Large intestine (tissue), 3 donors: ENCODE measurements at regions not wholly inside any gene's neighbourhood (a gene's known extent, or its start where the extent isn't known, plus 50 kb on each side); places are given as distances from the start of the nearest gene placed in this dataset.

Source experiments
- DNase-seq, 2 donors: peaks; one replicate each; pipeline versions ENCODE4 v3.0.0 to v3.0.0-alpha.2; 2013
- H3K27ac ChIP-seq: one replicate; pipeline ENCODE4 v1.5.1; 2013; ENCODE audit warnings: low read length
- H3K27me3 ChIP-seq: 2 replicates; pipeline ENCODE4 v1.6.1; 2013; ENCODE audit warnings: low read length; ENCODE audit not compliant: control insufficient read depth, insufficient read depth
- H3K36me3 ChIP-seq: 2 replicates; pipeline ENCODE4 v1.6.1; 2013; ENCODE audit warnings: low read length; ENCODE audit not compliant: control insufficient read depth, insufficient read depth
- H3K4me1 ChIP-seq: one replicate; pipeline ENCODE4 v1.6.1; 2013; ENCODE audit warnings: low read length; ENCODE audit not compliant: control insufficient read depth, insufficient read depth
- H3K4me3 ChIP-seq: one replicate; pipeline ENCODE4 v1.5.1; 2013; ENCODE audit warnings: low read length
- H3K9me3 ChIP-seq: one replicate; pipeline ENCODE4 v1.6.1; 2013; ENCODE audit warnings: mild to moderate bottlenecking, low read depth, low read length, moderate library complexity; ENCODE audit not compliant: control insufficient read depth
- WGBS: methylation state at CpG from one replicate; pipeline ENCODE4 v1.1.5; 2013; ENCODE audit warnings: low lambda C conversion rate; ENCODE audit not compliant: insufficient coverage; 5-methylcytosine and 5-hydroxymethylcytosine counted together

DNA sequence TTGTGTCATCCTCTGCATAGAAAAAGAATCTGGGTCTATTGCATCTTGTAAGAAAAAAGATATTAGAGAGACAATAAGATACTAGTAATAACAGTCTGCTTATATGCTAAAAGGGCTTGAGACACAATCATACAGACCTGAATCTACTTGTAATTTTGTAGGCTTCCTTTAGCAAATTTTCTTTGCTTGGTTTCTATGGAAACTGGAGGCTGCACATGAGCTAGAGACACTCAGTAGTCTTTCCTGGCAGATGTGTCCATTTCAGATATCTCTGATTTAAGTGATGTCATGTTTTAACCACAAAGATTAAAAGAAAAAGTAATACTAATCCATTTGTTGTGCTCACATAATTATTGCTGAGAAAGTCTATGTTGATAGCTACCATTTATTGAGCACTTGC lies 123.9 kb upstream of the GNAO1 start:
- DNase-seq, result no peak
- Histone ChIP-seq H3K36me3 (no peaks in the 10 kb centered on the region), H3K4me1 (no peaks in the 10 kb centered on the region), H3K9me3 (no peaks in the 10 kb centered on the region), H3K27ac (no peak overlapping the region), H3K27me3 (no peaks in the 10 kb centered on the region), H3K4me3 (no peak overlapping the region)

- no peaks in the 10 kb centered on the region for H3K4me1 ChIP-seq
- H3K9me3 ChIP-seq, result no peaks in the 10 kb centered on the region
- no peak overlapping the region for H3K4me3 ChIP-seq
- no peaks in the 10 kb centered on the region for H3K27me3 ChIP-seq
- no peak for DNase-seq
- no peaks in the 10 kb centered on the region for H3K36me3 ChIP-seq
- H3K27ac ChIP-seq, result no peak overlapping the region
Observed at GRCh38 chr16:56066617-56067016, 124.7 kb upstream of the GNAO1 start.

DNA sequence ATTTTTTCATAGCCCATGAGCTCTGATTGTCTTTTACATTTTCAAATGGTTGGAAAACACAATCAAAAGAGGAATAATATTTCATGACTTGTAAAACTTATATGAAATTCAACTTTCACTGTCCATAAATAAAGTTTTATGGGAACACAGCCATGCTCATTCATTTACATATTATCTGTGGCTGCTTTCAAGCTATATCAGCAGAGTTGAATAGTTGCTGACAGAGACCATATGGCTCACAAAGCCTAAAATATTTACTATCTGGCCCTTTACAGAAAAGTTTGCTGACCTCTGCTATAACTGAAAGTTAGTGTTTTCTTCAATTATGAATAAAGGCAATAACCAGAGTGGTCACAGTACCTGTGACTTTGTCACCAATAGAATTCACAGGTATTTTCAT lies 128.2 kb upstream of the GNAO1 start:
- H3K36me3 ChIP-seq, result no peaks in the 10 kb centered on the region
- H3K4me1 ChIP-seq, result no peaks in the 10 kb centered on the region
- H3K27ac ChIP-seq, result no peak overlapping the region
- no peak overlapping the region for H3K4me3 ChIP-seq
- no peaks in the 10 kb centered on the region for H3K27me3 ChIP-seq
- no peaks in the 10 kb centered on the region for H3K9me3 ChIP-seq
- no peak for DNase-seq

- H3K27ac ChIP-seq, result no peak overlapping the region
- no peak overlapping the region for H3K4me3 ChIP-seq
- no peaks in the 10 kb centered on the region for H3K36me3 ChIP-seq
- DNase-seq, result no peak
- H3K27me3 ChIP-seq, result no peaks in the 10 kb centered on the region
- no peaks in the 10 kb centered on the region for H3K9me3 ChIP-seq
- WGBS, result no CpG with 5 or more reads among the region's 1 CpG
- no peaks in the 10 kb centered on the region for H3K4me1 ChIP-seq
Observed at GRCh38 chr16:56057151-56057550, 134.1 kb upstream of the GNAO1 start.

- no peaks in the 10 kb centered on the region for H3K9me3 ChIP-seq
- no peaks in the 10 kb centered on the region for H3K36me3 ChIP-seq
- no peak overlapping the region for H3K27ac ChIP-seq
- no peaks in the 10 kb centered on the region for H3K4me1 ChIP-seq
- DNase-seq, result no peak
- H3K27me3 ChIP-seq, result no peaks in the 10 kb centered on the region
- WGBS, result 100% methylated on average over 3 of the region's 4 CpGs
- no peak overlapping the region for H3K4me3 ChIP-seq
Observed at GRCh38 chr16:56050916-56051315, 140.4 kb upstream of the GNAO1 start.

DNA sequence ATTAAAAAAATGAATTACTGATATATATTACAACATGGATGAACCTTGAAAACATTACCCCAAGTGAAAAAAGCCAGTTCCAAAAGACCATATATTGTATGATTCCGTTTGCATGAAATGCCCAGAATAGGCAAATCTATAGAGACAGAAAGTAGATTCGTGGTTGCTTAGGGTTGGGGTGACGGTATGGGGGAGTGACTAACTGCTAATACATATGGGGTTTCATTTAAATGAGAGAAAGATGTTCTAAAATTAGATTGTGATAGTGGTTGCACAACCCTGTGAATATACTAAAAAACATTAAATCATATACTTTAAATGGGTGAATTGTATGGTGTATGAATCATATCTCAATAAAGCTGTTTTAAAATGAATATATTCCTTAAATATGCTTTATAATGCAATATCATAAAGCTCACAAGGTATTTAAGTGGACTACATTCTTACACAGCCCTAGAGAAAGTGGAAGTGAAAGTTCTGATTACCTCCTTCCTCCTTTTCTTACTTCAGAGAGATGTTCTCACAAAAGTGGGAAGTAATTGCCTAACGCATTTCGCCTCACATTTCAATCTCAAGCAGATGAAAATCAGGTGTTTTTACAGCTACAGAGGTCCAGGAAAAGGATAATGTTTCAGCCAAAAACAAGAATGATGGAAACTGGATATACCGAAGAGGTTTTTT lies 142.7 kb upstream of the GNAO1 start:
- Histone ChIP-seq H3K27me3 (no peaks in the 10 kb centered on the region), H3K4me1 (no peaks in the 10 kb centered on the region), H3K4me3 (no peak overlapping the region), H3K36me3 (no peaks in the 10 kb centered on the region), H3K27ac (no peak overlapping the region), H3K9me3 (no peaks in the 10 kb centered on the region)
- no peak for DNase-seq
- 100% methylated on average over 2 of the region's 6 CpGs for WGBS

DNA sequence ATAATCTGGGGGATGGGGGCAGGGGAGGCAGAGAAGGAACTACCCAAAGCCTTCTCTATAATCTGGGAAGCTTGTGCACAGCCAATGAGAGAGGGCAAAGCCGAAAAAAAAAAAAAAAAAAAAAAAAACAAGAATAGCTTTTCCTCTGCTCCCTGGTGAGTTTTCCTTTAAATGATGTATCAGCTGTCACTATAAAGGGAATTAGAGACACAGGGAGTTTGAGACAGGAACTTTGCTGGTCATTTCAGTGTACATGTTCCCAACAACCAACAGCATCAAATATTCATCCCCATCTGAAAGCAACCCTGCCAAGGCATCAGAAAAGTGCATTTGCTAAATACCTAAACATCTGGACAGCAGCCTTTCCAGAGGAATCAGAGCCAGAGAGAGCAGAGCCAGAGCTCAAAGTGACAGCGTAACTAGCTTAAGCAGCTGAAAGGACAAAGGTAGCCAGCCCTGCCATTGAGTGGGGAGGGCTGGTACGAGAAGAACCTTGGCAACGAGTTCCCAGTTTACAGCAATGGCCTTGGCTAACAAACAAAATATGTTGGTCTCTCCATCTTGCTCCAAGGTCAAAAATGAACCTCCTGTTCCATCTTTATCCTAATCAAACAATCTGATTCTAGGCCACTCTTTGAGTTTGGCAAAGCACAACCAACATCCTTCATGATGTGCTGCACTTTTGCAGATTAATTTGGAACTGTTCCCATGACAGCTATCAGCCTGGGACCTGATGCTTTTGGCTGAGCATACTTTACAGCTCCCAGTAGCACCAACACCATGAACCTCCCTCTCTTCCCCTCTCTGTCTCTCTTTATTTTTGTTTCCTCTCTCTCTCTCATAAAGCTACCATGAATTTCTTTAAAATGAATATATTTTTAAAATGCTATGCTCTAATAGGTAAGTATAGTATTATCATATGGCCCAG lies 143.7 kb upstream of the GNAO1 start:
- no peaks in the 10 kb centered on the region for H3K9me3 ChIP-seq
- no peaks in the 10 kb centered on the region for H3K27me3 ChIP-seq
- H3K36me3 ChIP-seq, result no peaks in the 10 kb centered on the region
- no peak overlapping the region for H3K27ac ChIP-seq
- WGBS, result no CpG with 5 or more reads among the region's 4 CpGs
- no peaks in the 10 kb centered on the region for H3K4me1 ChIP-seq
- no peak for DNase-seq
- H3K4me3 ChIP-seq, result no peak overlapping the region

DNA sequence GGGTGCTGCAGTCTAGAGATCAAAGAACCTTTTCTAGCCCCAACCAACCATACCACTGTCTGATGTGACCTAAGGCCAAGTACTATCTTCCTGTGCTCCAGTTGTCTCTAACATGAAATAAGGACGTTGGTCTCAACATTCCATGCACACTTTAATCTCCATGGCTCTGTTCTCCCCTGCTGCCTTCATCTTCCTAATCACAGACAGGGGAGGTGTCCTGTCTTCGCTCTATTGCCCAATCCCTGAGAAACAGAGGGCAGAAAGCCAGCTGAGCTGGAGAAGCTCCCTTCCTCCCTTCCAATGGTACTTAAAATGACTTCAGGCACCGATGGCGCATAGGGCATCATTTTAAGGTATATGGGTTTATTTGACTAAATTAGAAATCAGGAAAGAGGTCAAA lies 148.9 kb upstream of the GNAO1 start:
- Histone ChIP-seq H3K27me3 (no peaks in the 10 kb centered on the region), H3K27ac (no peak overlapping the region), H3K4me1 (no peaks in the 10 kb centered on the region), H3K4me3 (no peak overlapping the region), H3K9me3 (no peaks in the 10 kb centered on the region), H3K36me3 (no peaks in the 10 kb centered on the region)
- 100% methylated on average over 1 of the region's 4 CpGs for WGBS
- DNase-seq, result no peak

DNA sequence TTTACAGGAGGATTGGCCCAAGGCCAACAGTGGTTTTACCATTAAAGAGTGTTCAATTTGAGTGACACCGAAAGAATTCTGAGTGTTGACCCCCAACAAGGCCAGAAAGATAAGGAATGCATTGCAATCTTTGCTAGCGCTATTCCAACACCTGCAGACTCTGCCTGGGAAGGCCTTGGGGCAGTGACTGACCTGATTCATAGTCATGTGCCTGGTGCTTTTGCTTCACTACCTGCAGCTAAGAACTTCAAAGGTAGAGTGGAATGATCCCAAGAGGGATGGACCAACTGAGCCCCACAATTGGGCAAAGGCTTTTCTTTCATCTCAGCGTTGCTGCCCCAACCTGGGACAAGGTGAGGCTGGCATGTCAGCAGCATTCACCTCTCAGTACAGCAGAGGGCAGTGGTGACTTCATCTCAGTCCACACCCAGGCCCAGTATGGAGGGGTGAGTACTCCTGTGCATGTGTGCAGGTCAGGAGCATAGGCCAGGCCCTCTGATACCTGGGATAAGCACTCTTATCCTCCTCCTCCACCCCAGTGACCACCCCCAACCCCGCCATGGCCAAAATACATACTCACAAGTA lies 149.6 kb upstream of the GNAO1 start:
- Histone ChIP-seq H3K4me3 (no peak overlapping the region), H3K36me3 (no peaks in the 10 kb centered on the region), H3K9me3 (no peaks in the 10 kb centered on the region), H3K27ac (no peak overlapping the region), H3K4me1 (no peaks in the 10 kb centered on the region), H3K27me3 (no peaks in the 10 kb centered on the region)
- WGBS, result no CpG with 5 or more reads among the region's 4 CpGs
- peak in 1 of 2 donors; percentile 14 for DNase-seq

DNA sequence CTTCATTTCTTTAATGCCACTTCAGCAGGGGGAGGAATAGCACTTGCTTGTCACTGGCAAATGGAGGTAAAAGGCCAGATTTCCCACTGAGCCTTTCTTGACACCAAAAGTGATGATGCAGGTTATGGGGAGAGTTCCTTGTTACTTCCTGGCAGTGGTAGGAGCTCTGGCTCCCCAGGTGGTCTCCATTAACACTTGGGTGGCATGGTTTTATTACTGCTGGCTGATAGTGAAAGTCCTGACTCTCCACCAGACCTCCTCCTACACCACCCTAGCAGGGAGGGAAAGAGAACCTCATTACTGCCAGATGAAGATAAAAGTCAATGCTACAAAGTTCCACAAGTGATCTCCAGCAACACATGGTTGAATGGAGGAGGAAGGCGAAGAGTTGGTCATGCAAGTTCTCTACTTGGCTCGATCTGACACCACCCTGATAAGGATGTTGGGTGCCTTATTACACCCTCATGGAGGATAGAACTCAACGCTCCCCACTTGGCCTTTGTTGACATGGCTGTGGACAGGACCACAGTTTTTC lies 152.7 kb upstream of the GNAO1 start:
- Histone ChIP-seq H3K27ac (no peak overlapping the region), H3K36me3 (no peaks in the 10 kb centered on the region), H3K9me3 (no peaks in the 10 kb centered on the region), H3K4me1 (no peaks in the 10 kb centered on the region), H3K27me3 (no peaks in the 10 kb centered on the region), H3K4me3 (no peak overlapping the region)
- 60% methylated on average over 1 of the region's 3 CpGs for WGBS
- no peak for DNase-seq
